Fibroblast of pulmonary artery (primary cell): ENCODE measurements at regions not wholly inside any gene's neighbourhood (a gene's known extent, or its start where the extent isn't known, plus 50 kb on each side); places are given as distances from the start of the nearest gene placed in this dataset.

Experiments used
- DNase-seq: peaks from one replicate; pipeline ENCODE4 v3.0.0-alpha.2; 2010; ENCODE audit warnings: low read depth
- H3K4me3 ChIP-seq: replicated peaks from 2 replicates; pipeline ENCODE4 v1.5.1; 2011; ENCODE audit warnings: low read depth, mild to moderate bottlenecking, control low read depth, low read length, moderate library complexity
- TF ChIP-seq, protein P1 (sequence below): IDR thresholded peaks from 2 replicates; pipeline ENCODE4 v1.5.1; 2011; ENCODE audit warnings: mild to moderate bottlenecking, control low read depth, low read length, inconsistent platforms; ENCODE audit errors: missing control alignments

DNA sequence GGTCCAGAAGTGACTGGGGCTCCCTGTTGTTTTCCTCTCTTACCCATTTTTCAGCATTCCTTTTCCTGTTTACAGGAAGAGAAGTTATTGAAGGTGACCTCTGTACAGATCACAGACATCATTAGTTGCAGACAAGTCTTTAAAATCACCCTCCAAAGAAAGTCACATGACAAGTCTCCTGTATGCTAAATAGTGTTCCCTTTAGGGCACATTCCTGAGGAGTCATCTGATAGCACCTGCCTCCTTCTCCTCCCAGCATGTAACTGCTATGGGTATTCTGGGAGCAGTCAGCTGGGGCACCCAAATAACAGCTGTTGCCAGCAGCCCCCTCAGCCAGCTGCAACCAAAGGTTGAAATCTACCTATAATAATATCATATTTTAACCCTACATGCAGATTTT is 200.6 kb downstream of the PTGER3 start:
- TF ChIP-seq, protein P1, sequence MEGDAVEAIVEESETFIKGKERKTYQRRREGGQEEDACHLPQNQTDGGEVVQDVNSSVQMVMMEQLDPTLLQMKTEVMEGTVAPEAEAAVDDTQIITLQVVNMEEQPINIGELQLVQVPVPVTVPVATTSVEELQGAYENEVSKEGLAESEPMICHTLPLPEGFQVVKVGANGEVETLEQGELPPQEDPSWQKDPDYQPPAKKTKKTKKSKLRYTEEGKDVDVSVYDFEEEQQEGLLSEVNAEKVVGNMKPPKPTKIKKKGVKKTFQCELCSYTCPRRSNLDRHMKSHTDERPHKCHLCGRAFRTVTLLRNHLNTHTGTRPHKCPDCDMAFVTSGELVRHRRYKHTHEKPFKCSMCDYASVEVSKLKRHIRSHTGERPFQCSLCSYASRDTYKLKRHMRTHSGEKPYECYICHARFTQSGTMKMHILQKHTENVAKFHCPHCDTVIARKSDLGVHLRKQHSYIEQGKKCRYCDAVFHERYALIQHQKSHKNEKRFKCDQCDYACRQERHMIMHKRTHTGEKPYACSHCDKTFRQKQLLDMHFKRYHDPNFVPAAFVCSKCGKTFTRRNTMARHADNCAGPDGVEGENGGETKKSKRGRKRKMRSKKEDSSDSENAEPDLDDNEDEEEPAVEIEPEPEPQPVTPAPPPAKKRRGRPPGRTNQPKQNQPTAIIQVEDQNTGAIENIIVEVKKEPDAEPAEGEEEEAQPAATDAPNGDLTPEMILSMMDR: no peak
- no peak for DNase-seq

DNA sequence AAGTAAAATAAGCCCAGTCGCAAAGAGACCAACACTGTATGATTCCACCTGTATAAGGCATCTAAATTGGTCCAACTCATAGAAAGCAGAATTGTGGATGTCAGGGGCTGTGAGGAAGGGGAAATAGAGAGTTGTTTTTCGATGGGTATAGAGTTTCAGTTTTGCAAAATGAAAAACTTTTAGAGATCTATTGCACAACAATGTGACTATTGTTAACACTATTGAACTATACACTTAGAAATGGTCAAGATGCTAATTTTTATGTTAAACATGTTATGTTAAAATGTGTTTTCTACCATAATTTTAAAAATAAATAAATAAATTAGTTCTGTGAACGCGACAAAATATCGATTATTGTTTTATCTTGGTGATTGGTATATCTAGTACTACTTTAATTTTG is 192.4 kb downstream of the PTGER3 start:
- TF ChIP-seq, protein P1: no peak
- DNase-seq: no peak
- H3K4me3 ChIP-seq: no peak overlapping the region

More for the DNA sequence above, 200.6 kb downstream of the PTGER3 start:
- no peak overlapping the region for H3K4me3 ChIP-seq

DNA sequence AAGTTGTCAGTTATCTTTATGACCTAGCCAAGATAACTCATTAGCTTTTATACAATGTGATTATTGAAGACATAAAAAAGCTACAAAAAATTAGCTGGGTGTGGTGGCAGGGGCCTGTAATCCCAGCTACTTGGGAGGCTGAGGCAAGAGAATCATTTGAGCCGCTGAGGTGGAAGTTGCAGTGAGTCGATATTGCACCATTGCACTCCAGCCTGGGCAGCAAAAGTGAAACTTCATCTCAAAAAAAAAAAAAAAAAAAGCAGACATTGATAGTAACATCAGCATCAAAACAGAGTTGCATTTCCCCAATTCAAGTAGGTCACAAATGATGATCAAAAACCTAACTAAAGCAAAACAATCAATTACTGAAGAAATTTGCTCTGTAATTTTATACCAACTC is 191.4 kb downstream of the PTGER3 start:
- TF ChIP-seq, protein P1: no peak
- no peak overlapping the region for H3K4me3 ChIP-seq
- no peak for DNase-seq

DNA sequence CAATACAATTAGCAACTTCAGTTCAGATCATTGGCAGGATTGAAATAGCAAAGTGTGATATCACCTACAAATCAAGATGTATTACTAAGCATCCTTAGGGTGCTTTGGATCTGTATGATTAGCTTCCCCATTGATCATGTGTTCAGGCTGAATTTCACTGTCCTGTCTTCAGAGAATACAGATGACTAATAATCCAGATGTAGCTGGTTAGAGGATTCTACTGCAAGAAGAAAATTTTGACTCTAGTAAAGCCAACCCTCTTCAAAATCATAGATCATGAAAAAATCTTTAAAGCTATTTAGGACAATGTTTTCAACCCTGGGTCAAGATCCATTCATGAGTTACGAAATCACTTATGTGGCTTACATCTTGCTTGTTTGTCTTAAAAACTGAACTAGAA is 184.4 kb downstream of the PTGER3 start:
- no peak overlapping the region for H3K4me3 ChIP-seq
- no peak for DNase-seq
- TF ChIP-seq, protein P1: no peak

DNA sequence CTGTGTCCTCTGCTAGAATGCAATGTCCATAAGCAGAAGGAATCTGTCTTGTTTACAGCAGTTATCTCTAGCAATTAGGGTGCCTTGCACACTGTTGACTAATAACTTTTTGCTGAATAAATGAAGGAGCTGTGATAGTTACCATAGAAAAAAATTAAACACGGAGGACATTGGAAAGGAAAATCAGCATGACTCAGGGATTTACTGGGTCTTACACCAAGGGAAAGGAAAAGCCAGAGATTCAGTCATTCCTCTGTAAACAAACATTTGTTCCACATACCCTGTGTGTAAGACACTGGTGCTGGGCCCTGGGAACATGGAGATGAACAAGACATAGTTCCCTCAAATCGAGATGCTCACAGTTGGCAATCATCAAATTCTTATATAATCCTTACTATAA is 183.3 kb downstream of the PTGER3 start:
- TF ChIP-seq, protein P1: no peak
- no peak overlapping the region for H3K4me3 ChIP-seq
- peak; percentile 24 for DNase-seq

DNA sequence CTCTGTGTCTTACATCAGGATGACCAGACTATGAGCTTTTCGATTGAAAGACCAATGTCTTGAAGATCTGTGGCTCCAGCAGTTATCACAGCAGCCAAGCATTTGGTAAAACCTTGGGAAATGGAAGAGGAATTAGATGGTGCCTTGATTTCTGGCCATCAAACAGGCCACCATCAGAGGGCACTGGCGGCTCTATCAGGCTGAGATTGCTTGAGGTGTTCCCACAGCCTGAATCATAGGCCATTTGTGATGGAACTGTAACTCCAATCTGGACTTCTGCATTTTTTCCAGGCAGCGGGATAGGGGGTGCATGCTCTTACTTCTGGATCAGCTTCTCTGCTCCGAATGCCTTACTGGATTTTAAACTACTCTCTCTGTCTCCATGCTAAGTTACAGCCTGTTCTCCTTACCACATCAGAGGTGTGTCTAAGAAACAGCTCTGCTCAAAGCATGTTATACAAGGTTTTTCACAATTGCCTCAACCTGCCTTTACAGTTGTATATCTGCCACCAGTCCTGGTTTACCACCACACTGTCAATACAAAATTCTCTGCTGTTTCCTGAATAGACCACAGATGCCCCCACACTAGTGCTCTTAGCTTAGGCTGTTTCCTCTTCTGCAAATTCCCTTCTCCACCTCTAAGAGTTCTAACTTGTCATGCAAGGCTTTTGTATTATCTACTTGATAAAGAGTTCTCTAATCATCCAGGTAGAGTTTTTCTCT is 180.9 kb downstream of the PTGER3 start:
- no peak for DNase-seq
- TF ChIP-seq, protein P1: no peak
- no peak overlapping the region for H3K4me3 ChIP-seq

DNA sequence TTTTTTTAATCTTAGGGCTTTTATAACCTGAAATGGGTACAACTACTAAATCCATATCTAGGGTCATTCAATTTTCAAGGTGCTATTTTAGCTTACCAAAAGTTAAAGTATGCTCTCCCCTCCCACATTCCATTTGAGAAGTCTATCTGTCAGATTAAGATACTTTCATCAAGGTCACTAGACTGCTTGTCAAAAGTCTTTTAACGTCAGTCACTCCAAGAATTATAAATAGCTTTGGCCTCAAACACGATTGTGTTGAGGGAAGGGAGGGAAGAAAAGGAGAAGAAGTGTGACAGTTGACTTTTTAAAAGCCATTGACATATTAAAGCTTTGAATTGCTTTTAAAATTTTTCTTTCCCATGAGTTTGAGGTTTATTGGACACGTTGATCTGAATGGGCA is 175.8 kb downstream of the PTGER3 start:
- DNase-seq: no peak

More for the DNA sequence above, 175.8 kb downstream of the PTGER3 start:
- no peak overlapping the region for H3K4me3 ChIP-seq
- TF ChIP-seq, protein P1: no peak
